A673 (cell line): ENCODE measurements at regions not wholly inside any gene's neighbourhood (a gene's known extent, or its start where the extent isn't known, plus 50 kb on each side); places are given as distances from the start of the nearest gene placed in this dataset.

Experiments used
- BruUV-seq: library from RNA; stranded (reverse); fragments of 400-500 nt; replicated peaks from 2 replicates; lab custom pipeline; 2021; lab: Mats Ljungman, UMichigan
- CTCF ChIA-PET: fragments of 300-600 bp; sonication (Branson Sonifier 250); formaldehyde crosslinking; loops from one replicate; lab custom pipeline; 2022; ENCODE audit warnings: antibody characterized with exemption; lab: Charles Lee
- POLR2A ChIA-PET: fragments of 300-600 bp; sonication (Branson Sonifier 250); formaldehyde crosslinking; loops from one replicate; lab custom pipeline; 2022; ENCODE audit warnings: antibody characterized with exemption; ENCODE audit not compliant: low non-redundant PET; lab: Charles Lee
- DNase-seq: peaks from one replicate; pipeline ENCODE4 v3.0.0-alpha.2; 2015; ENCODE audit warnings: low spot score
- H3K27ac ChIP-seq: fragments of 200-600 bp; sonication (generic); 2 replicates; pipeline ENCODE4 v1.5.1; 2016; ENCODE audit warnings: mixed run types, low read depth, mild to moderate bottlenecking, mixed read lengths, antibody characterized with exemption, low read length; ENCODE audit not compliant: poor library complexity, severe bottlenecking
- H3K27me3 ChIP-seq: fragments of 200-600 bp; sonication (generic); replicated peaks from 2 replicates; pipeline ENCODE4 v1.6.1; 2017; ENCODE audit warnings: mixed run types, low read depth, mild to moderate bottlenecking, mixed read lengths, antibody characterized with exemption, low read length; ENCODE audit not compliant: insufficient read depth, poor library complexity
- H3K36me3 ChIP-seq: fragments of 200-600 bp; sonication (generic); 2 replicates; pipeline ENCODE4 v1.6.1; 2016; ENCODE audit warnings: mixed run types, mild to moderate bottlenecking, mixed read lengths, antibody characterized with exemption, low read length; ENCODE audit not compliant: insufficient read depth, poor library complexity, severe bottlenecking
- H3K4me1 ChIP-seq: fragments of 200-600 bp; sonication (generic); 2 replicates; pipeline ENCODE4 v1.6.1; 2017; ENCODE audit warnings: mixed run types, mild to moderate bottlenecking, mixed read lengths, antibody characterized with exemption, low read length; ENCODE audit not compliant: insufficient read depth, poor library complexity, severe bottlenecking
- H3K4me3 ChIP-seq: fragments of 200-600 bp; sonication (generic); 2 replicates; pipeline ENCODE4 v1.5.1; 2016; ENCODE audit warnings: low read depth, mixed run types, mild to moderate bottlenecking, mixed read lengths, low read length; ENCODE audit not compliant: poor library complexity, severe bottlenecking
- H3K9me3 ChIP-seq: fragments of 200-600 bp; sonication (generic); 2 replicates; pipeline ENCODE4 v1.6.1; 2016; ENCODE audit warnings: mixed run types, low read depth, mild to moderate bottlenecking, mixed read lengths, antibody characterized with exemption, low read length; ENCODE audit not compliant: poor library complexity, severe bottlenecking
- EZH2 ChIP-seq: fragments of 200-600 bp; sonication (generic); IDR thresholded peaks from 2 replicates; pipeline ENCODE4 v1.6.1; 2017; ENCODE audit warnings: borderline replicate concordance, low read depth, mild to moderate bottlenecking, mixed read lengths, antibody characterized with exemption, low read length; ENCODE audit not compliant: poor library complexity, severe bottlenecking
- intact Hi-C: fragments of 100-400 bp; cut with micrococcal nuclease; formaldehyde crosslinking; loops from one replicate; pipeline ENCODE4 v1.10.0; 2022; ENCODE audit not compliant: unreplicated experiment
- TF ChIP-seq, protein P1 (sequence below): fragments of 300-800, 200-600 bp; sonication (generic); conservative IDR thresholded peaks from 2 replicates; pipeline ENCODE4 v1.5.1; 2017; ENCODE audit warnings: low read depth, mild to moderate bottlenecking, antibody characterized with exemption, low read length, moderate library complexity, mixed read lengths

- Histone ChIP-seq H3K9me3 (no peaks in the 10 kb centered on the region), H3K27ac (no peak overlapping the region), H3K4me3 (no peak overlapping the region), H3K27me3 (peaks cover 42% of the 10 kb centered on the region), H3K36me3 (no peaks in the 10 kb centered on the region), H3K4me1 (no peaks in the 10 kb centered on the region)
- DNase-seq = no peak
- no TSS peak for BruUV-seq
- ChIA-PET POLR2A (no interaction called here), CTCF (no interaction called here)
- intact Hi-C loops = no loop called here
- TF ChIP-seq, protein P1, sequence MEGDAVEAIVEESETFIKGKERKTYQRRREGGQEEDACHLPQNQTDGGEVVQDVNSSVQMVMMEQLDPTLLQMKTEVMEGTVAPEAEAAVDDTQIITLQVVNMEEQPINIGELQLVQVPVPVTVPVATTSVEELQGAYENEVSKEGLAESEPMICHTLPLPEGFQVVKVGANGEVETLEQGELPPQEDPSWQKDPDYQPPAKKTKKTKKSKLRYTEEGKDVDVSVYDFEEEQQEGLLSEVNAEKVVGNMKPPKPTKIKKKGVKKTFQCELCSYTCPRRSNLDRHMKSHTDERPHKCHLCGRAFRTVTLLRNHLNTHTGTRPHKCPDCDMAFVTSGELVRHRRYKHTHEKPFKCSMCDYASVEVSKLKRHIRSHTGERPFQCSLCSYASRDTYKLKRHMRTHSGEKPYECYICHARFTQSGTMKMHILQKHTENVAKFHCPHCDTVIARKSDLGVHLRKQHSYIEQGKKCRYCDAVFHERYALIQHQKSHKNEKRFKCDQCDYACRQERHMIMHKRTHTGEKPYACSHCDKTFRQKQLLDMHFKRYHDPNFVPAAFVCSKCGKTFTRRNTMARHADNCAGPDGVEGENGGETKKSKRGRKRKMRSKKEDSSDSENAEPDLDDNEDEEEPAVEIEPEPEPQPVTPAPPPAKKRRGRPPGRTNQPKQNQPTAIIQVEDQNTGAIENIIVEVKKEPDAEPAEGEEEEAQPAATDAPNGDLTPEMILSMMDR = no peak
- no peak for TF ChIP-seq EZH2
These were observed 264.7 kb downstream of the METTL4 start for GRCh38 chr18:2306606-2307005.

- BruUV-seq = no TSS peak
- ChIA-PET POLR2A (no interaction called here), CTCF (no interaction called here)
- Histone ChIP-seq H3K4me3 (no peak overlapping the region), H3K4me1 (no peaks in the 10 kb centered on the region), H3K9me3 (no peaks in the 10 kb centered on the region), H3K36me3 (no peaks in the 10 kb centered on the region), H3K27me3 (peaks cover 56% of the 10 kb centered on the region), H3K27ac (no peak overlapping the region)
- no peak for DNase-seq
- TF ChIP-seq EZH2 = no peak
- TF ChIP-seq, protein P1 = no peak
- intact Hi-C loops = no loop called here
These were observed 260.4 kb downstream of the METTL4 start for GRCh38 chr18:2310886-2311285.

- no peak overlapping the region for H3K4me3 ChIP-seq
- ChIA-PET POLR2A (no interaction called here), CTCF (no interaction called here)
- no TSS peak for BruUV-seq
- H3K9me3 ChIP-seq = no peaks in the 10 kb centered on the region
- DNase-seq = no peak
- no peak for TF ChIP-seq EZH2
- TF ChIP-seq, protein P1 = no peak
- peaks cover 58% of the 10 kb centered on the region for H3K27me3 ChIP-seq
- H3K36me3 ChIP-seq = no peaks in the 10 kb centered on the region
- intact Hi-C loops = no loop called here
- no peak overlapping the region for H3K27ac ChIP-seq
- no peaks in the 10 kb centered on the region for H3K4me1 ChIP-seq
These were observed 258.9 kb downstream of the METTL4 start for GRCh38 chr18:2312440-2312839.
